ENCODE measurements at regions not wholly inside any gene's neighbourhood (a gene's known extent, or its start where the extent isn't known, plus 50 kb on each side); places are given as distances from the start of the nearest gene placed in this dataset.

- no peak for TF ChIP-seq EZH2 (IDR thresholded peaks at IDR 0.05)
- no peak for TF ChIP-seq POLR2AphosphoS5 (IDR thresholded peaks at IDR 0.05; ENCODE audit: borderline replicate concordance, low read depth, low read length)
- no peak for TF ChIP-seq FOXP2 (optimal IDR thresholded peaks at IDR 0.05; ENCODE audit: control extremely low read depth, extremely low read length, insufficient read depth)
These were observed 350.4 kb downstream of the TGFB2 start for GRCh38 chr1:218695525-218695924.
